Esophagus squamous epithelium (tissue), 4 donors: ENCODE measurements at regions not wholly inside any gene's neighbourhood (a gene's known extent, or its start where the extent isn't known, plus 50 kb on each side); places are given as distances from the start of the nearest gene placed in this dataset.

Experiments used
- POLR2A ChIP-seq, 4 donors: fragments of 450-650 bp; IDR thresholded peaks; one replicate each; pipeline ENCODE4 v1.6.1; 2017; ENCODE audit warnings: antibody characterized with exemption in 4 of 4, mild to moderate bottlenecking in 4 of 4, moderate library complexity in 3 of 4
- TF ChIP-seq, protein P1 (sequence below), 6 experiments: fragments of 450-650 bp in 4 of 6; fragments of 200-600 bp in 2 of 6; sonication (generic) in 2 of 6; IDR thresholded peaks; one replicate each; pipeline ENCODE4 v1.5.1; 2016 to 2019; ENCODE audit warnings: antibody characterized with exemption in 6 of 6, mild to moderate bottlenecking in 4 of 6, moderate library complexity in 4 of 6

DNA sequence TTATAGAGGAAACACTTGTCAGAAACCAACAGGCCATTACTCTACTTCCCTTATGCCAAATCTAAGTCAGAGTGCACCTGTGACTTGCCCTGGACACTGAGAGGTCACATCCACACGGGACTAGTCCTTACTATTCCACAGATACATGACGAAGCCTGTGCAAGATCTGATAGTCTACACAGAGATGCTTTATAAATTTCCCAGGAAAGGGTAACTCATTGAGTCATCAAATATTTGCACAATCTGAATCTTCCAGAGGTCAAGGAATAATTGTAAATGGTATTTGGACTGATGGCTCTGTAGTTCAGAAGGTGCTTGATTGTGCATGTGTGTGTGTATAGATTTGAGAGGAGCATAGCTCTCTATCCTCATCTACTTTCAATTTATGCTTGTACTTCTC lies 55.2 kb upstream of the JAK2 start:
- TF ChIP-seq, protein P1, sequence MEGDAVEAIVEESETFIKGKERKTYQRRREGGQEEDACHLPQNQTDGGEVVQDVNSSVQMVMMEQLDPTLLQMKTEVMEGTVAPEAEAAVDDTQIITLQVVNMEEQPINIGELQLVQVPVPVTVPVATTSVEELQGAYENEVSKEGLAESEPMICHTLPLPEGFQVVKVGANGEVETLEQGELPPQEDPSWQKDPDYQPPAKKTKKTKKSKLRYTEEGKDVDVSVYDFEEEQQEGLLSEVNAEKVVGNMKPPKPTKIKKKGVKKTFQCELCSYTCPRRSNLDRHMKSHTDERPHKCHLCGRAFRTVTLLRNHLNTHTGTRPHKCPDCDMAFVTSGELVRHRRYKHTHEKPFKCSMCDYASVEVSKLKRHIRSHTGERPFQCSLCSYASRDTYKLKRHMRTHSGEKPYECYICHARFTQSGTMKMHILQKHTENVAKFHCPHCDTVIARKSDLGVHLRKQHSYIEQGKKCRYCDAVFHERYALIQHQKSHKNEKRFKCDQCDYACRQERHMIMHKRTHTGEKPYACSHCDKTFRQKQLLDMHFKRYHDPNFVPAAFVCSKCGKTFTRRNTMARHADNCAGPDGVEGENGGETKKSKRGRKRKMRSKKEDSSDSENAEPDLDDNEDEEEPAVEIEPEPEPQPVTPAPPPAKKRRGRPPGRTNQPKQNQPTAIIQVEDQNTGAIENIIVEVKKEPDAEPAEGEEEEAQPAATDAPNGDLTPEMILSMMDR (IDR thresholded peaks at IDR 0.05): no peak
- no peak for TF ChIP-seq POLR2A (IDR thresholded peaks at IDR 0.05)
